Lower lobe of right lung (tissue), 2 donors: ENCODE measurements at regions not wholly inside any gene's neighbourhood (a gene's known extent, or its start where the extent isn't known, plus 50 kb on each side); places are given as distances from the start of the nearest gene placed in this dataset.

Experiments used
- ATAC-seq, 2 donors: fragments of 200-7000 bp; cut with Tn5 transposase; one replicate each; pipeline ENCODE4 v1.9.1; 2020 to 2022; ENCODE audit warnings: mild to moderate bottlenecking in 2 of 2, moderate library complexity in 2 of 2
- DNase-seq: peaks from one replicate; pipeline ENCODE4 v3.0.0-alpha.2; 2020
- H3K27ac ChIP-seq: fragments of 200-600 bp; one replicate; pipeline ENCODE4 v1.8.0; 2022
- H3K27me3 ChIP-seq: fragments of 200-600 bp; one replicate; pipeline ENCODE4 v1.8.0; 2022; ENCODE audit warnings: low read depth
- H3K36me3 ChIP-seq: fragments of 200-600 bp; one replicate; pipeline ENCODE4 v1.8.0; 2022; ENCODE audit warnings: mild to moderate bottlenecking
- H3K4me1 ChIP-seq: fragments of 200-600 bp; one replicate; pipeline ENCODE4 v1.8.0; 2022
- H3K4me3 ChIP-seq: fragments of 200-600 bp; one replicate; pipeline ENCODE4 v1.8.0; 2022; ENCODE audit warnings: mild to moderate bottlenecking
- H3K9me3 ChIP-seq: fragments of 200-600 bp; one replicate; pipeline ENCODE4 v1.8.0; 2022
- CTCF ChIP-seq: fragments of 200-600 bp; IDR thresholded peaks from one replicate; pipeline ENCODE4 v1.8.0; 2022; ENCODE audit warnings: antibody characterized with exemption, mild to moderate bottlenecking
- intact Hi-C: fragments of 100-400 bp; cut with DNase I; formaldehyde crosslinking; loops from one replicate; pipeline ENCODE4 v1.11.0; 2022
- donor health status: DM: no; HTN: yes; CAD: no; lungs with severe emphysema.

- no peak overlapping the region for H3K4me3 ChIP-seq
- H3K4me1 ChIP-seq: no peaks in the 10 kb centered on the region
- no peak overlapping the region for H3K27ac ChIP-seq
- H3K36me3 ChIP-seq: no peaks in the 10 kb centered on the region
- DNase-seq (no peak), ATAC-seq (no peak)
- intact Hi-C loops: no loop called here
- H3K9me3 ChIP-seq: peaks cover 4% of the 10 kb centered on the region
- TF ChIP-seq CTCF: no peak
- no peaks in the 10 kb centered on the region for H3K27me3 ChIP-seq
These were observed 95.1 kb upstream of the PDZRN3 start for GRCh38 chr3:73719861-73720260.

- H3K27ac ChIP-seq: no peak overlapping the region
- intact Hi-C loops: no loop called here
- TF ChIP-seq CTCF: no peak
These were observed 94.7 kb upstream of the PDZRN3 start for GRCh38 chr3:73719413-73719851.

GRCh38 chr3:73718326-73719110 lies 93.8 kb upstream of the PDZRN3 start:
- DNase-seq (no peak), ATAC-seq (no peak)
- H3K27me3 ChIP-seq: no peaks in the 10 kb centered on the region
- intact Hi-C loops: no loop called here
- no peak overlapping the region for H3K4me3 ChIP-seq
- TF ChIP-seq CTCF: no peak
- H3K27ac ChIP-seq: no peak overlapping the region
- no peaks in the 10 kb centered on the region for H3K4me1 ChIP-seq
- no peaks in the 10 kb centered on the region for H3K36me3 ChIP-seq
- peaks cover 4% of the 10 kb centered on the region for H3K9me3 ChIP-seq

More at GRCh38 chr3:73719413-73719851, 94.7 kb upstream of the PDZRN3 start:
- H3K9me3 ChIP-seq: peaks cover 4% of the 10 kb centered on the region
- H3K36me3 ChIP-seq: no peaks in the 10 kb centered on the region
- H3K27me3 ChIP-seq: no peaks in the 10 kb centered on the region
- H3K4me3 ChIP-seq: no peak overlapping the region
- no peak for DNase-seq
- ATAC-seq: no peak
- no peaks in the 10 kb centered on the region for H3K4me1 ChIP-seq

GRCh38 chr3:73716418-73716817 lies 91.7 kb upstream of the PDZRN3 start:
- no peak overlapping the region for H3K4me3 ChIP-seq
- H3K27me3 ChIP-seq: no peaks in the 10 kb centered on the region
- intact Hi-C loops: no loop called here
- DNase-seq (no peak), ATAC-seq (no peak)
- H3K36me3 ChIP-seq: no peaks in the 10 kb centered on the region
- TF ChIP-seq CTCF: no peak
- H3K27ac ChIP-seq: no peak overlapping the region
- peaks cover 4% of the 10 kb centered on the region for H3K9me3 ChIP-seq
- no peaks in the 10 kb centered on the region for H3K4me1 ChIP-seq

GRCh38 chr3:73710340-73710739 lies 85.6 kb upstream of the PDZRN3 start:
- Histone ChIP-seq H3K36me3 (no peaks in the 10 kb centered on the region), H3K4me1 (no peaks in the 10 kb centered on the region), H3K9me3 (no peaks in the 10 kb centered on the region), H3K27me3 (no peaks in the 10 kb centered on the region), H3K4me3 (no peak overlapping the region), H3K27ac (no peak overlapping the region)
- no peak for TF ChIP-seq CTCF
- ATAC-seq (no peak), DNase-seq (no peak)
- intact Hi-C loops: no loop called here
